Keratinocyte (primary cell): ENCODE measurements at regions not wholly inside any gene's neighbourhood (a gene's known extent, or its start where the extent isn't known, plus 50 kb on each side); places are given as distances from the start of the nearest gene placed in this dataset.

Experiments
- DNase-seq: peaks from one replicate; pipeline ENCODE4 v3.0.0-alpha.2; 2011; ENCODE audit warnings: low read depth, missing footprints, low spot score
- FAIRE-seq: peaks from 2 replicates; lab custom pipeline; 2011; peaks lifted over from hg19 to GRCh38; lab: Jason Lieb, UNC
- H2AFZ ChIP-seq: 2 replicates; pipeline ENCODE4 v1.6.0; 2012; ENCODE audit warnings: low read length, control low read depth, inconsistent platforms; ENCODE audit not compliant: control insufficient read depth
- H3K27ac ChIP-seq: 2 replicates; pipeline ENCODE4 v1.5.1; 2011; ENCODE audit warnings: low read length; ENCODE audit not compliant: control insufficient read depth, insufficient read depth
- H3K27me3 ChIP-seq: 3 replicates; pipeline ENCODE4 v1.6.0; 2011; ENCODE audit warnings: low read length; ENCODE audit not compliant: control insufficient read depth, insufficient read depth; ENCODE audit errors: extremely low read depth
- H3K36me3 ChIP-seq, 2 experiments: 2 replicates in 1 of 2; 3 replicates in 1 of 2; pipeline ENCODE4 v1.5.1; 2011; ENCODE audit warnings: low read length in 2 of 2, mild to moderate bottlenecking in 1 of 2; ENCODE audit not compliant: control insufficient read depth in 2 of 2, insufficient read depth in 2 of 2; ENCODE audit errors: extremely low read depth in 1 of 2
- H3K4me1 ChIP-seq: 3 replicates; pipeline ENCODE4 v1.5.1; 2011; ENCODE audit warnings: low read length; ENCODE audit not compliant: control insufficient read depth, insufficient read depth; ENCODE audit errors: extremely low read depth
- H3K4me2 ChIP-seq: 3 replicates; pipeline ENCODE4 v1.6.0; 2011; ENCODE audit warnings: low read depth, low read length; ENCODE audit not compliant: control insufficient read depth, insufficient read depth; ENCODE audit errors: extremely low read depth
- H3K4me3 ChIP-seq, 3 experiments: fragments of 200-600 bp in 1 of 3; sonication (generic) in 1 of 3; 2 replicates in 2 of 3; 3 replicates in 1 of 3; pipeline ENCODE4 v1.5.1; 2011 to 2016; ENCODE audit warnings: low read length in 3 of 3, mild to moderate bottlenecking in 3 of 3, control low read depth in 2 of 3, inconsistent platforms in 1 of 3, low read depth in 1 of 3, mixed read lengths in 1 of 3, mixed run types in 1 of 3, moderate library complexity in 1 of 3; ENCODE audit not compliant: control insufficient read depth in 2 of 3, insufficient read depth in 2 of 3; ENCODE audit errors: extremely low read depth in 1 of 3
- H3K79me2 ChIP-seq: 2 replicates; pipeline ENCODE4 v1.6.0; 2012; ENCODE audit warnings: low read length; ENCODE audit not compliant: control insufficient read depth, insufficient read depth
- H3K9ac ChIP-seq: 3 replicates; pipeline ENCODE4 v1.6.0; 2011; ENCODE audit warnings: low read length; ENCODE audit not compliant: control insufficient read depth, insufficient read depth; ENCODE audit errors: extremely low read depth
- H3K9me1 ChIP-seq: 3 replicates; pipeline ENCODE4 v1.6.0; 2011; ENCODE audit warnings: low read length; ENCODE audit not compliant: control insufficient read depth, insufficient read depth; ENCODE audit errors: extremely low read depth
- H3K9me3 ChIP-seq: 2 replicates; pipeline ENCODE4 v1.5.1; 2012; ENCODE audit warnings: low read depth, low read length; ENCODE audit not compliant: control insufficient read depth
- H4K20me1 ChIP-seq: 3 replicates; pipeline ENCODE4 v1.6.0; 2011; ENCODE audit warnings: low read length; ENCODE audit not compliant: control insufficient read depth, insufficient read depth; ENCODE audit errors: extremely low read depth
- CTCF ChIP-seq, 3 experiments: IDR thresholded peaks in 1 of 3; conservative IDR thresholded peaks in 1 of 3; optimal IDR thresholded peaks in 1 of 3; 2 replicates in 2 of 3; 3 replicates in 1 of 3; pipeline versions ENCODE3 to v1.5.1; 2011; ENCODE audit warnings: low read length in 3 of 3, mild to moderate bottlenecking in 3 of 3, moderate library complexity in 2 of 3, control low read depth in 1 of 3, inconsistent platforms in 1 of 3; ENCODE audit not compliant: insufficient read depth in 2 of 3; ENCODE audit errors: extremely low read depth in 1 of 3
- EZH2 ChIP-seq: IDR thresholded peaks from one replicate; pipeline ENCODE4 v1.6.1; 2012; ENCODE audit warnings: inconsistent platforms, mild to moderate bottlenecking, low read length, moderate library complexity
- dilution Hi-C: fragments of 300-500 bp; cut with MboI; formaldehyde crosslinking; loops from one replicate; pipeline ENCODE4 v1.7.0; 2020; ENCODE audit warnings: low sequenced_read_pairs; ENCODE audit not compliant: extremely low pct_ligation_motif_present

GRCh38 chr3:124372775-124373174, 357.5 kb upstream of the UMPS start:
- no peaks in the 10 kb centered on the region for H3K9me3 ChIP-seq
- no peaks in the 10 kb centered on the region for H3K27me3 ChIP-seq
- dilution Hi-C loops = loop anchor here (25.0 kb wide), 1 partner anchor 90 kb away; no protein-coding TSS in a partner anchor
- H4K20me1 ChIP-seq = no peaks in the 10 kb centered on the region
- no peaks in the 10 kb centered on the region for H3K4me1 ChIP-seq
- H3K9ac ChIP-seq = no peak overlapping the region
- H3K36me3 ChIP-seq = no peaks in the 10 kb centered on the region
- FAIRE-seq (no peak), DNase-seq (no peak)
- no peak overlapping the region for H2AFZ ChIP-seq
- H3K27ac ChIP-seq = no peak overlapping the region
- TF ChIP-seq CTCF (optimal IDR thresholded peaks at IDR 0.05 in 1 of 3, IDR thresholded peaks at IDR 0.05 in 1 of 3, conservative IDR thresholded peaks at IDR 0.05 in 1 of 3; ENCODE audit: extremely low read depth in 1 of 3, insufficient read depth in 2 of 3, low read length in 3 of 3) (no peak), EZH2 (no peak)
- H3K4me3 ChIP-seq = no peak overlapping the region
- H3K79me2 ChIP-seq = no peaks in the 10 kb centered on the region
- H3K4me2 ChIP-seq = no peak overlapping the region
- no peaks in the 10 kb centered on the region for H3K9me1 ChIP-seq

GRCh38 chr3:124373524-124373923, 356.7 kb upstream of the UMPS start:
- H3K9me3 ChIP-seq = no peaks in the 10 kb centered on the region
- dilution Hi-C loops = loop anchor here (25.0 kb wide), 1 partner anchor 89 kb away; no protein-coding TSS in a partner anchor
- no peak overlapping the region for H3K27ac ChIP-seq
- no peaks in the 10 kb centered on the region for H3K36me3 ChIP-seq
- no peak for DNase-seq
- H3K79me2 ChIP-seq = no peaks in the 10 kb centered on the region
- H3K9me1 ChIP-seq = no peaks in the 10 kb centered on the region
- no peaks in the 10 kb centered on the region for H3K27me3 ChIP-seq
- no peaks in the 10 kb centered on the region for H4K20me1 ChIP-seq
- TF ChIP-seq EZH2 = no peak
- no peak for TF ChIP-seq CTCF (optimal IDR thresholded peaks at IDR 0.05 in 1 of 3, IDR thresholded peaks at IDR 0.05 in 1 of 3, conservative IDR thresholded peaks at IDR 0.05 in 1 of 3; ENCODE audit: extremely low read depth in 1 of 3, insufficient read depth in 2 of 3, low read length in 3 of 3)
- no peak overlapping the region for H3K9ac ChIP-seq
- H2AFZ ChIP-seq = no peak overlapping the region
- no peaks in the 10 kb centered on the region for H3K4me1 ChIP-seq
- no peak overlapping the region for H3K4me2 ChIP-seq
- FAIRE-seq = no peak
- no peak overlapping the region for H3K4me3 ChIP-seq
